ENCODE measurements at regions not wholly inside any gene's neighbourhood (a gene's known extent, or its start where the extent isn't known, plus 50 kb on each side); places are given as distances from the start of the nearest gene placed in this dataset.

GRCh38 chr9:10928372-10928771 is 315.6 kb upstream of the PTPRD start:
- TF ChIP-seq, protein P1, sequence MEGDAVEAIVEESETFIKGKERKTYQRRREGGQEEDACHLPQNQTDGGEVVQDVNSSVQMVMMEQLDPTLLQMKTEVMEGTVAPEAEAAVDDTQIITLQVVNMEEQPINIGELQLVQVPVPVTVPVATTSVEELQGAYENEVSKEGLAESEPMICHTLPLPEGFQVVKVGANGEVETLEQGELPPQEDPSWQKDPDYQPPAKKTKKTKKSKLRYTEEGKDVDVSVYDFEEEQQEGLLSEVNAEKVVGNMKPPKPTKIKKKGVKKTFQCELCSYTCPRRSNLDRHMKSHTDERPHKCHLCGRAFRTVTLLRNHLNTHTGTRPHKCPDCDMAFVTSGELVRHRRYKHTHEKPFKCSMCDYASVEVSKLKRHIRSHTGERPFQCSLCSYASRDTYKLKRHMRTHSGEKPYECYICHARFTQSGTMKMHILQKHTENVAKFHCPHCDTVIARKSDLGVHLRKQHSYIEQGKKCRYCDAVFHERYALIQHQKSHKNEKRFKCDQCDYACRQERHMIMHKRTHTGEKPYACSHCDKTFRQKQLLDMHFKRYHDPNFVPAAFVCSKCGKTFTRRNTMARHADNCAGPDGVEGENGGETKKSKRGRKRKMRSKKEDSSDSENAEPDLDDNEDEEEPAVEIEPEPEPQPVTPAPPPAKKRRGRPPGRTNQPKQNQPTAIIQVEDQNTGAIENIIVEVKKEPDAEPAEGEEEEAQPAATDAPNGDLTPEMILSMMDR (IDR thresholded peaks at IDR 0.05): no peak
- no peak for TF ChIP-seq EZH2 (IDR thresholded peaks at IDR 0.05; ENCODE audit: borderline replicate concordance, insufficient read depth, low read depth, low read length, poor library complexity, severe bottlenecking)

Measured in B cell (primary cell).